ENCODE measurements at regions not wholly inside any gene's neighbourhood (a gene's known extent, or its start where the extent isn't known, plus 50 kb on each side); places are given as distances from the start of the nearest gene placed in this dataset.
"Not testable (repeated sequence)": the region's sequence is repeated elsewhere in the genome, so short reads cannot be mapped to it uniquely, and the experiment has no call there.

DNA sequence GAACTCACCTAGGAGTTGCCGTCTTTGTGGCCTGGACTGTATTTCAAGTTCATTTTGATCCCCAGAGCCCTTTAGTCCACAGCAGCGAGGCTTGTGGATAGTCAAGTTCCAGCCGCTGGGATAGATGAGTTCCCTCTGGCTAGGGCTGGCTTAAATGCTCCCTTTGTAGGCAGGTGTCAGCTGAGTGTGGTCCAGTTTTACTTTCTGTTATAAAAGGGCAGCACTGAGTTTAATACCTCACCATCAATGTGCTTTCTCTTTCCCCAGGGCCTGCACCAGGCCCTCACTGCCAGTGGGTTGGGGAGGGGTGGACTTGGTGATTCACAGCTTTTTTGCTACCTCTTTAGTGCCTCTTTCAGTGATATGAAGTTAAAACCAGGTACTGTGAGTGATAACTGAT, 188.2 kb downstream of the SLCO4C1 start:
- Histone ChIP-seq H3K79me2 (no peaks in the 10 kb centered on the region), H3K27ac (no peak overlapping the region), H3K9ac (no peak overlapping the region), H3K4me1 (no peaks in the 10 kb centered on the region), H3K36me3 (ENCODE audit: control insufficient read depth, insufficient read depth, low read length) (no peaks in the 10 kb centered on the region), H3K4me2 (ENCODE audit: low read length) (no peak overlapping the region), H3K27me3 (ENCODE audit: control insufficient read depth, insufficient read depth, low read length) (no peaks in the 10 kb centered on the region), H2AFZ (no peak overlapping the region), H3K9me3 (ENCODE audit: control insufficient read depth, low read length) (no peaks in the 10 kb centered on the region), H3K4me3 (ENCODE audit: low read depth, low read length) (no peak overlapping the region)
- TF ChIP-seq, protein P1, sequence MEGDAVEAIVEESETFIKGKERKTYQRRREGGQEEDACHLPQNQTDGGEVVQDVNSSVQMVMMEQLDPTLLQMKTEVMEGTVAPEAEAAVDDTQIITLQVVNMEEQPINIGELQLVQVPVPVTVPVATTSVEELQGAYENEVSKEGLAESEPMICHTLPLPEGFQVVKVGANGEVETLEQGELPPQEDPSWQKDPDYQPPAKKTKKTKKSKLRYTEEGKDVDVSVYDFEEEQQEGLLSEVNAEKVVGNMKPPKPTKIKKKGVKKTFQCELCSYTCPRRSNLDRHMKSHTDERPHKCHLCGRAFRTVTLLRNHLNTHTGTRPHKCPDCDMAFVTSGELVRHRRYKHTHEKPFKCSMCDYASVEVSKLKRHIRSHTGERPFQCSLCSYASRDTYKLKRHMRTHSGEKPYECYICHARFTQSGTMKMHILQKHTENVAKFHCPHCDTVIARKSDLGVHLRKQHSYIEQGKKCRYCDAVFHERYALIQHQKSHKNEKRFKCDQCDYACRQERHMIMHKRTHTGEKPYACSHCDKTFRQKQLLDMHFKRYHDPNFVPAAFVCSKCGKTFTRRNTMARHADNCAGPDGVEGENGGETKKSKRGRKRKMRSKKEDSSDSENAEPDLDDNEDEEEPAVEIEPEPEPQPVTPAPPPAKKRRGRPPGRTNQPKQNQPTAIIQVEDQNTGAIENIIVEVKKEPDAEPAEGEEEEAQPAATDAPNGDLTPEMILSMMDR (IDR thresholded peaks at IDR 0.05), result no peak

DNA sequence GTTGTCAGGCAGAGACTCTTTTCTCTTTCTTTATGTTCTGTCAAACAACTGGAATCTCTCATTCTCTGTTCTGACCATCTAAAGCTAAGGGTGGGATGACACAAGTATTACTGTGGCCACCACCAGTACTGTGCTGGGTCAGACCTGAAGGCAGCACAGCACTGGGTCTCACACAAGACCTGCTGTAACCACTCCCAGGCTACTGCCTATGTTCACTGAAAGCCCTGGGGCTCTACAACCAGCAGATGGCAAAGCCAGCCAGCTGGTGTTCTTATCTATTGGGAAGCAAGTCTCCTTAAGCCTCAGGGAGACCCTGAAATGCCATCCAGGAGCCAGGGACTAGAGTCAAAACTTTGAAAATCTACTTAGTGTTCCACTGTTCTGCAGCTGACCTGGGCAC, 189.5 kb downstream of the SLCO4C1 start:
- Histone ChIP-seq H3K79me2 (no peaks in the 10 kb centered on the region), H2AFZ (no peak overlapping the region), H3K4me2 (ENCODE audit: low read length) (no peak overlapping the region), H3K9me3 (ENCODE audit: control insufficient read depth, low read length) (no peaks in the 10 kb centered on the region), H3K36me3 (ENCODE audit: control insufficient read depth, insufficient read depth, low read length) (no peaks in the 10 kb centered on the region), H3K4me1 (no peaks in the 10 kb centered on the region), H3K9ac (no peak overlapping the region), H3K27ac (no peak overlapping the region), H3K4me3 (ENCODE audit: low read depth, low read length) (no peak overlapping the region), H3K27me3 (ENCODE audit: control insufficient read depth, insufficient read depth, low read length) (no peaks in the 10 kb centered on the region)
- TF ChIP-seq, protein P1 (IDR thresholded peaks at IDR 0.05), result no peak

DNA sequence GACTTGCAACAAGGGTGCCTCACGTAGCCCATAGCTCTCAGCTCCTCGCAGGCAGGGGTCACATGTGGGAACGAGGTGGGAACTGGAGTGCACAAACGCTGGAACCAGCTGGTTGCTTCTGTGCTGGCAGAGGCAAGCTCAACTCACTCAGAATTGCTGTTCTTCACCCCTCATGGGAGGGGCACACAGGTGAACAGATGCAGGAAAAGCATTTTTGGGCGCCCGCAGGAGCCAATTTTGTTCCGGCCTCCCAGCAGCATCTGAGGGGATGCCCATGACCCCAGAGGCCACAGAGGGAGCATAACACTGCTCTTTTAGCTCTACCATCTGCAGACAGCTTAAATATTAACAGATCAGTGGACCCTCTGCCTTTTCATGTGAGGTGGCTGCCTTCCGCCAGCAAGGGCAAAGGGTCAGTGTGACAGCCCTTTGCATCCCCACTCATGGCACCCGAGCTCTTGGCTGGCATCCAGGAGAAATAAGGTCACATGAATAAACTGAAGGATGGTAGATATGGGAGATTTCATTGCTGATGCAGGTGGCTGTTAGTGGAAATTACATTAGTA, 196.2 kb downstream of the SLCO4C1 start:
- Histone ChIP-seq H3K9me3 (ENCODE audit: control insufficient read depth, low read length) (no peaks in the 10 kb centered on the region), H3K27ac (no peak overlapping the region), H3K36me3 (ENCODE audit: control insufficient read depth, insufficient read depth, low read length) (no peaks in the 10 kb centered on the region), H3K27me3 (ENCODE audit: control insufficient read depth, insufficient read depth, low read length) (no peaks in the 10 kb centered on the region), H3K4me1 (no peaks in the 10 kb centered on the region), H3K4me3 (ENCODE audit: low read depth, low read length) (no peak overlapping the region), H3K79me2 (no peaks in the 10 kb centered on the region), H3K4me2 (ENCODE audit: low read length) (no peak overlapping the region), H3K9ac (no peak overlapping the region), H2AFZ (no peak overlapping the region)
- TF ChIP-seq, protein P1 (IDR thresholded peaks at IDR 0.05), result no peak

DNA sequence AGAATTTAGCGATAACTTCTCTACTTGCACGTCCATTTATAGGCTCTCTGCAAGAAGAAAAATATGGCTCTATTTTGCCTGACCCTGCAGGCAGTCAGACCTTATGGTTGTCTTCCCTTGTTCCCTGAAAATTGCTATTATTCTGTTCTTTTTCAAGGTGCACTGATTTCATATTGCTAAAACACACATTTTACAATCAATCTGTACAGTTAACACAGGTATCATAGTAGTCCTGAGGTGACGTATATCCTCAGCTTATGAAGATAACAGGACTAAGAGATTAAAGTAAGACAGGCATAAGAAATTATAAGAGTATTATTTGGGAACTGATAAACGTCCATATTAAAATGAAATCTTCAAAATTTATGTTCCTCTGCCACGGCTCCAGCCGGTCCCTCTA, 197.0 kb downstream of the SLCO4C1 start:
- H2AFZ ChIP-seq; H3K27ac ChIP-seq; H3K4me3 ChIP-seq (ENCODE audit: low read depth, low read length); H3K4me1 ChIP-seq; H3K36me3 ChIP-seq (ENCODE audit: control insufficient read depth, insufficient read depth, low read length); H3K79me2 ChIP-seq; H3K9me3 ChIP-seq (ENCODE audit: control insufficient read depth, low read length); H3K9ac ChIP-seq; H3K4me2 ChIP-seq (ENCODE audit: low read length); H3K27me3 ChIP-seq (ENCODE audit: control insufficient read depth, insufficient read depth, low read length): not testable (repeated sequence)

DNA sequence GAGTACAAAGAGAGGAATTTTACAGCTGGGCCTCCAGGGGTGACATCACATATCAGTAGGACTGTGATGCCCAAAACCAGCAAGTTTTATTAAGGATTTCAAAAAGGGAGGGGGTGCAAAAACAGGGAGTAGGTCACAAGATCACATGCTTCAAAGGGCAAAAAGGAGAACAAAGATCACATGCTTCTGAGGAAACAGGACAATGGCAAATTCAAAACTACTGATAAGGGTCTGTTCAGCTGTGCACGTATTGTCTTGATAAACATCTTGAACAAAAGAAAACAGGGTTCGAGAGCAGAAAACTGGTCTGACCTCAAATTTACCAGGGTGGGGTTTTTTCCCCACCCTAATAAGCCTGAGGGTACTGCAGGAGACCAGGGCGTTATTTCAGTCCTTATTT, 197.5 kb downstream of the SLCO4C1 start:
- not testable (repeated sequence) for H3K27me3 ChIP-seq (ENCODE audit: control insufficient read depth, insufficient read depth, low read length); H3K9me3 ChIP-seq (ENCODE audit: control insufficient read depth, low read length); H3K27ac ChIP-seq; H3K4me3 ChIP-seq (ENCODE audit: low read depth, low read length); H3K36me3 ChIP-seq (ENCODE audit: control insufficient read depth, insufficient read depth, low read length); H3K4me1 ChIP-seq; H3K9ac ChIP-seq; H2AFZ ChIP-seq; H3K4me2 ChIP-seq (ENCODE audit: low read length); H3K79me2 ChIP-seq

DNA sequence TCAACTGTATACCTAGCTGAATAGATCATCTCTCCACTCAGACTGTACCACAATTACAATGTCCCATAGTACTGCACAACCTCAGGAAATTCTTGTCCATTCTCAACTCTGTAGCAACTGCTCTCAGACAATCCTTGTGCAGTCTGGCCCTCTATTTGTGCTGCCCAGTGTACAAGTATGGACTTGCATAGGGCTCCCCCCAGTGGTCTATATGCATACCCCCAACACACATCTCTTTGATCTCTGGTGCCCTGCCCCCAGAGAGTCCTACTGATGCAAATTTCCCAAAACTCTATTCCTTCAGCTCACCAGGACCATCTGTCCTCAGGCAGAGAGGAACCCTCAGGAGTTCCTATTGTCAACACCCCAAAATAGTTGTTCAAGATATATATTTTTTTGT, 205.3 kb downstream of the SLCO4C1 start:
- Histone ChIP-seq H3K27ac (no peak overlapping the region), H3K9me3 (ENCODE audit: control insufficient read depth, low read length) (no peaks in the 10 kb centered on the region), H3K27me3 (ENCODE audit: control insufficient read depth, insufficient read depth, low read length) (no peaks in the 10 kb centered on the region), H2AFZ (no peak overlapping the region), H3K9ac (no peak overlapping the region), H3K36me3 (ENCODE audit: control insufficient read depth, insufficient read depth, low read length) (no peaks in the 10 kb centered on the region), H3K4me2 (ENCODE audit: low read length) (no peak overlapping the region), H3K4me3 (ENCODE audit: low read depth, low read length) (no peak overlapping the region), H3K79me2 (no peaks in the 10 kb centered on the region), H3K4me1 (no peaks in the 10 kb centered on the region)
- TF ChIP-seq, protein P1 (IDR thresholded peaks at IDR 0.05), result no peak
